Natural killer cell (primary cell): ENCODE measurements at regions not wholly inside any gene's neighbourhood (a gene's known extent, or its start where the extent isn't known, plus 50 kb on each side); places are given as distances from the start of the nearest gene placed in this dataset.

Experiments used
- ATAC-seq, 3 donors: fragments of 150-1000 bp in 2 of 3; fragments of 200-7000 bp in 1 of 3; cut with Tn5 transposase; 1 replicate in 1 of 3; 2 replicates in 2 of 3; pipeline ENCODE4 v1.10.0; 2021; ENCODE audit warnings: mild to moderate bottlenecking in 2 of 3, moderate library complexity in 2 of 3
- DNase-seq, 2 donors: peaks; one replicate each; pipeline versions ENCODE4 v3.0.0 to v3.0.0-alpha.2; 2013 to 2021; ENCODE audit warnings: mixed read lengths in 1 of 2
- H3K27ac ChIP-seq: one replicate; pipeline ENCODE4 v1.5.1; 2013; ENCODE audit warnings: mild to moderate bottlenecking, low read length
- H3K27me3 ChIP-seq: one replicate; pipeline ENCODE4 v1.6.1; 2013; ENCODE audit warnings: low read length; ENCODE audit not compliant: control insufficient read depth, insufficient read depth
- H3K36me3 ChIP-seq: one replicate; pipeline ENCODE4 v1.6.1; 2013; ENCODE audit warnings: low read length; ENCODE audit not compliant: control insufficient read depth, insufficient read depth
- H3K4me1 ChIP-seq: one replicate; pipeline ENCODE4 v1.6.1; 2013; ENCODE audit warnings: low read length; ENCODE audit not compliant: control insufficient read depth, insufficient read depth
- H3K4me3 ChIP-seq: one replicate; pipeline ENCODE4 v1.5.1; 2013; ENCODE audit warnings: low read length
- H3K9me3 ChIP-seq: one replicate; pipeline ENCODE4 v1.6.1; 2013; ENCODE audit warnings: low read length; ENCODE audit not compliant: control insufficient read depth, insufficient read depth
- H3K27ac Mint-ChIP-seq, 2 donors: one replicate each; pipeline ENCODE4 v1.8.0; 2022; ENCODE audit warnings: mild to moderate bottlenecking in 2 of 2, mixed read lengths in 2 of 2, moderate library complexity in 1 of 2
- H3K27me3 Mint-ChIP-seq, 2 donors: one replicate each; pipeline ENCODE4 v1.8.0; 2022; ENCODE audit warnings: low read depth in 2 of 2, mixed read lengths in 2 of 2
- H3K36me3 Mint-ChIP-seq: one replicate; pipeline ENCODE4 v1.8.0; 2022; ENCODE audit warnings: mixed read lengths
- H3K4me1 Mint-ChIP-seq, 2 donors: one replicate each; pipeline ENCODE4 v1.8.0; 2022; ENCODE audit warnings: mixed read lengths in 2 of 2
- H3K4me3 Mint-ChIP-seq: one replicate; pipeline ENCODE4 v1.8.0; 2022; ENCODE audit warnings: mild to moderate bottlenecking, moderate library complexity, mixed read lengths
- H3K9me3 Mint-ChIP-seq, 2 donors: one replicate each; pipeline ENCODE4 v1.8.0; 2022; ENCODE audit warnings: mixed read lengths in 2 of 2
- CTCF ChIP-seq: fragments of 200-600 bp; IDR thresholded peaks from one replicate; pipeline ENCODE4 v1.8.0; 2022; ENCODE audit warnings: antibody characterized with exemption
- WGBS: methylation state at CpG from one replicate; pipeline ENCODE4 v1.1.7; 2013; ENCODE audit warnings: missing lambda C conversion rate; ENCODE audit not compliant: insufficient coverage; 5-methylcytosine and 5-hydroxymethylcytosine counted together
- intact Hi-C: fragments of 100-400 bp; cut with micrococcal nuclease; formaldehyde crosslinking; loops from one replicate; pipeline ENCODE4 v1.14.2; 2022

GRCh38 chr2:200185628-200186000 lies 120.9 kb upstream of the SPATS2L start:
- ATAC-seq (no peak), DNase-seq (no peak)
- Mint-ChIP-seq H3K27me3 (peaks cover 11 to 13% of the 10 kb centered on the region in 2 donors), H3K9me3 (peaks cover 0 to 2% of the 10 kb centered on the region in 2 donors), H3K4me1 (no peaks in the 10 kb centered on the region), H3K27ac (no peak overlapping the region), H3K4me3 (no peak overlapping the region), H3K36me3 (no peaks in the 10 kb centered on the region)
- Histone ChIP-seq H3K9me3 (no peaks in the 10 kb centered on the region), H3K4me1 (no peaks in the 10 kb centered on the region), H3K4me3 (no peak overlapping the region), H3K27ac (no peak overlapping the region), H3K27me3 (no peaks in the 10 kb centered on the region), H3K36me3 (no peaks in the 10 kb centered on the region)
- intact Hi-C loops: no loop called here
- WGBS: 97% methylated on average over 4 of the region's 5 CpGs
- no peak for TF ChIP-seq CTCF

GRCh38 chr2:200186002-200186401 lies 120.5 kb upstream of the SPATS2L start:
- Histone ChIP-seq H3K4me3 (no peak overlapping the region), H3K9me3 (no peaks in the 10 kb centered on the region), H3K27ac (no peak overlapping the region), H3K27me3 (no peaks in the 10 kb centered on the region), H3K36me3 (no peaks in the 10 kb centered on the region), H3K4me1 (no peaks in the 10 kb centered on the region)
- no peak overlapping the region for H3K4me3 Mint-ChIP-seq
- no peaks in the 10 kb centered on the region for H3K36me3 Mint-ChIP-seq
- peaks cover 11 to 13% of the 10 kb centered on the region in 2 donors for H3K27me3 Mint-ChIP-seq
- 100% methylated on average over 1 of the region's 1 CpG for WGBS
- no peak for ATAC-seq
- H3K27ac Mint-ChIP-seq: no peak overlapping the region
- peaks cover 0 to 2% of the 10 kb centered on the region in 2 donors for H3K9me3 Mint-ChIP-seq
- no peak for DNase-seq
- intact Hi-C loops: no loop called here
- H3K4me1 Mint-ChIP-seq: no peaks in the 10 kb centered on the region
- TF ChIP-seq CTCF: no peak

- H3K27me3 ChIP-seq: no peaks in the 10 kb centered on the region
- no peaks in the 10 kb centered on the region for H3K36me3 ChIP-seq
- Mint-ChIP-seq H3K27ac (no peak overlapping the region), H3K36me3 (no peaks in the 10 kb centered on the region), H3K9me3 (peaks cover 0 to 2% of the 10 kb centered on the region in 2 donors), H3K4me3 (no peak overlapping the region), H3K27me3 (peaks cover 19 to 27% of the 10 kb centered on the region in 2 donors), H3K4me1 (no peaks in the 10 kb centered on the region)
- no peak overlapping the region for H3K4me3 ChIP-seq
- ATAC-seq (no peak), DNase-seq (no peak)
- no peaks in the 10 kb centered on the region for H3K9me3 ChIP-seq
- no peak overlapping the region for H3K27ac ChIP-seq
- no peaks in the 10 kb centered on the region for H3K4me1 ChIP-seq
- WGBS: 100% methylated on average over 2 of the region's 3 CpGs
- TF ChIP-seq CTCF: no peak
- intact Hi-C loops: no loop called here
These were observed 117.6 kb upstream of the SPATS2L start for GRCh38 chr2:200188876-200189275.

- intact Hi-C loops: no loop called here
- no peaks in the 10 kb centered on the region for H3K9me3 ChIP-seq
- Mint-ChIP-seq H3K27me3 (peaks cover 19 to 24% of the 10 kb centered on the region in 2 donors), H3K9me3 (peaks cover 0 to 2% of the 10 kb centered on the region in 2 donors), H3K4me1 (no peaks in the 10 kb centered on the region), H3K27ac (no peak overlapping the region), H3K36me3 (no peaks in the 10 kb centered on the region), H3K4me3 (no peak overlapping the region)
- no peaks in the 10 kb centered on the region for H3K4me1 ChIP-seq
- no peak overlapping the region for H3K27ac ChIP-seq
- no peak for ATAC-seq
- no peak for TF ChIP-seq CTCF
- no peak overlapping the region for H3K4me3 ChIP-seq
- DNase-seq: no peak
- 83% methylated on average over 2 of the region's 2 CpGs for WGBS
- H3K27me3 ChIP-seq: no peaks in the 10 kb centered on the region
- no peaks in the 10 kb centered on the region for H3K36me3 ChIP-seq
These were observed 116.5 kb upstream of the SPATS2L start for GRCh38 chr2:200189964-200190363.
